Stimulated activated CD8-positive, alpha-beta memory T cell treated with anti-CD3 and anti-CD28 coated beads, Interleukin-15, amount 100 ng/mL, for 48 hours (primary cell): ENCODE measurements at regions not wholly inside any gene's neighbourhood (a gene's known extent, or its start where the extent isn't known, plus 50 kb on each side); places are given as distances from the start of the nearest gene placed in this dataset.
"Not testable (repeated sequence)": the region's sequence is repeated elsewhere in the genome, so short reads cannot be mapped to it uniquely, and the experiment has no call there.

Experiments used
- DNase-seq, 2 donors: peaks; one replicate each; pipeline ENCODE4 v3.0.0-alpha.2; 2020; ENCODE audit warnings: low read depth in 2 of 2

GRCh38 chr15:22200417-22200816, 120.1 kb downstream of the OR4M2 start:
- not testable (repeated sequence) for DNase-seq

DNA sequence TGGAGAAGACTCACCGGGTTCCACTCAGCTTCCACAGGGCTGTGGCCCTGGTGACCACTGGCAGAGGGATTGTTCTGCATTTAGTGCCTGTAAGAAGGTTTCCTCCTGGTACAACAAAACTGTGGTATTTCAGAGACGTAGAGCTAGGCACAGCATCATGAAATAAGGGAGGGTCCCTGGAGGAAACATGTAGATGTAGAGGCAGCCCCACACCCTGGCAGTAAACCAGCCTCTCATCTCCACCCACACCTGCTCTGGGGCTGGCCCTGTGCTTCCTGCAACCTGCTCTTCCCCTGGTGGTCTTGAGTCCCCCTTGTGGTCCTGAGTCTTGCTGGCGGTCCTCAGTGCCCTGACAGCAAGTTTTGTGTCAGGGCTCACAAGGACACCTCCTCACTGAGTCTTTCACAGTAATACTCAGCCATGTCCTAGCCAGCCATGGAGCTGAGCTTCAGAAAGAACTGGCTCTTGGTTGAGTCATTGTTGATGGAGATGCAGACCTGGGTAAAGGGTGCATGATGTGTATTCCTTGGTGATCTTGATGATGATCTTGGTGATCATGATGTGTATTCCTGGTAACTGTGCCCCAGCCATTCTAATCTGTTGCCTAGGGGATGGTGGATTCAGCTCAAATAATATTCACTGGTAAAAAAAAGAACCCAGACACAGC, 121.8 kb downstream of the OR4M2 start:
- DNase-seq, result not testable (repeated sequence)

DNA sequence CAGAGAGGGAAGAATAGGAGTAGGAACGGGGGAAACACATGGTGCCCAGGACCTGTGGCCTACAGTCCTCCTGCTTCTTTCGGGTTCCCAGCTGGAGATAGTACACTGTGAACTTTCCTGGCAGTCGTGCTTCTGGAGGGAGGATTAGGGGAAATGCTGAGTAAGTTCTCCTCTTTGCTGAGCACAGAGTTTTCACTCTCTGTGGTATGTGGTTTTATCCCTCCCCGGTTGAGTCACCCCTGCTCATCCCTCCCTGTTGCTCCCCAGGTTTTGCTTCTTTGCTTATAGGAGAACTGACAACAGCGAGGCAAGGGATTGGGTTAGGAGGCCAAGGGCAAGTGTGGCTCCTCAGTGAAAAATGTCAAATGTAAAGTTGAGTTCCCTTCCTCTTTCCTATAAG, 122.9 kb downstream of the OR4M2 start:
- not testable (repeated sequence) for DNase-seq

GRCh38 chr15:22209086-22209485, 128.8 kb downstream of the OR4M2 start:
- not testable (repeated sequence) for DNase-seq

DNA sequence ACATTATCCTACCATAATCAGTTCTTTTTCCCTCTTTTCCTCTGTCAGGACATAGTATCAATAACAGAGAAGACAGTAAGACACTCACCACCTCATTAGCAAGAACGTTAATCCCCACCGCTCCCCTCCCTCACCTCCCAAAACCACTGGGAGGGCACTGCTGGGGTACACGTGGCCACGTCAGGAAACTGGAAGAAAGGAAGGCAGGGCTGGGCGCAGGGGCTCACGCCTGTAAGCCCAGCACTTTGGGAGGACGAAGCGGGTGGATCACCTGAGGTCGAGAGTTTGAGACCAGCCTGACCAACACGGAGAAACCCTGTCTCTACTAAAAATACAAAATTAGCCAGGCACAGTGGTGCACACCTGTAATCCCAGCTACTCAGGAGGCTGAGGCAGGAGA, 142.3 kb downstream of the OR4M2 start:
- not testable (repeated sequence) for DNase-seq

GRCh38 chr15:22224241-22224671, 143.9 kb downstream of the OR4M2 start:
- no peak for DNase-seq

DNA sequence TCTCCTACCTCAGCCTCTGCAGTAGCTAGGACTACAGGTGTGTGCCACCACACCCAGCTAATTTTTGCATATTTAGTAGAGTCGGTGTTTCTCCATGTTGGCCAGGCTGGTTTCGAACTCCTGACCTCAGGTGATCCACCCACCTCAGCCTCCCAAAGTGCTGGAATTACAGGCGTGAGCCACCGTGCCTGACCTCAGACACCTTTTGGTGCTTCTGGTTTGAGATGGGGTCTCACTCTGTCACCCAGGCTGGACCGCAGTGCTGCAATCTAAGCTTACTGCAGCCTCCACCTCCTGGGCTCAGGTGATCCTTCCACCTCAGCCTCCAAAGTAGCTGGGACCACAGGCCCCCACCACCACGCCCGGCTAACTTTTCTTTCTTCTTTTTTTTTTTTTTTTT, 144.6 kb downstream of the OR4M2 start:
- DNase-seq, result not testable (repeated sequence)

DNA sequence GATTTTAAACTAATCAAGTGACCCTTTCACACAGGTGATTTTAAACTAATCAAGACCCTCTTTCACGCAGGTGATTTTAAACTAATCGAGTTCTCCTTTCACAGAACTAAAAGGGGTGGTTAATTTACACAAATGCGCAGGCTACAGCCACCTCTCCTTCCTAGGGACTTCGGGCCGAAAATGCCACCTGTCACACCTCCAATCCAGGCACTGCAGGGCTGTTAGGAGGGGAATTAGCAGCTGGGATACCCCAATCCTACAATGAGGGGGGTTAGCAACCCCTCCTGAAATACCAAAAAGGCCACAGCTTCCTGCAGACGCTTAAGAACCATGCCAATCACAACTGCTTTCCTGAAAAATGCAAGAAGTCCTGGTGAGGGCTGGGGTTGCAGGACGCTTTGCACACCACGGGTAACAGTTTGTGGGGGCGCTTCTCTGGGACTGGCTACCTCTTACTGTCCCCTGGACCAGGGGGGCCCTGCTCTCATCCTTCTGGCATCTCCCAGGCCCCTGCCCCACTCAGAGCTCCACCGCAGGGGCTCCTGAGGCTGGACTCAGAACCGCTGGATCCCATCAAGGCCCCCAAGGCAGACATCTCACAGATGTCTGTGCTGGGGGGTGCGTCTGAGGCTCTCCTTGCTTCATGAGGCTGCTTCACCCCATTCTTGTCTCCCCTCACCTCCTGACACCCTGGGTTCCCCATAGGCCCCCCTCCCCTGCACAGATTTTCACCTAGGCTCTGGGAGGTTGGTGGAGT, 145.9 kb downstream of the OR4M2 start:
- no peak for DNase-seq

DNA sequence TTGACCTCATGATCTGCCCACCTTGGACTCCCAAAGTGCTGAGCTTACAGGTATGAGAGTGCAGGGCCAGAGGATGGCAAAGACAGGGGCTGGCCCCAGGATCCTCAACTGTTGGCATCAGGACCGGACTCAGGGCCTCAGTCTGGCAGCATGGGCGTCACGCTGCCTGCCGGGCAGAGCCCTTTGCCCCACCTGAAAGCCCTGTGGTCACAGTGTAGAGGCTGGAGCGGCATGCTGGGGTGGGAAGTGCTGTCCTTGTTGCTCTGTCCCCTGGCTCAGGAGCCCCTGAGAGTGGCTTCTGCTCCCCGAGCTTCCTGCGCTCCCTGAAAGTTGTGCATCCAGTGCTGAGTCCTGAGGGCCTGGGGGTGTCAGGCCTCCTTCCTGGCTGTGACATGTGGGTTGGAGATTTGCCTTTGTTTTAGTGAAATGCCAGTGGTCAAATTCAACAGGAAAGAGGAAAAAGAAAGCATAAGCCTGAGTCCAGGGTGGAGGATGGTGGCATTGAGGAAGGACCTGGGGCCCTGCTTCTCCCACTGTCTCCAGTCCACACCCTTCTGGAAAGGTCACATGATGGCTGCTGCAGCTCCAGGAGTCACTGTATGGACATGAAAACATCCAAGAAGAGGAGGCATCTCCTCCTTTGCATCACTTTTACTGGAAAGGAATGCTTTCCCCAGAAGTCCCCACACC, 147.2 kb downstream of the OR4M2 start:
- DNase-seq, result no peak

DNA sequence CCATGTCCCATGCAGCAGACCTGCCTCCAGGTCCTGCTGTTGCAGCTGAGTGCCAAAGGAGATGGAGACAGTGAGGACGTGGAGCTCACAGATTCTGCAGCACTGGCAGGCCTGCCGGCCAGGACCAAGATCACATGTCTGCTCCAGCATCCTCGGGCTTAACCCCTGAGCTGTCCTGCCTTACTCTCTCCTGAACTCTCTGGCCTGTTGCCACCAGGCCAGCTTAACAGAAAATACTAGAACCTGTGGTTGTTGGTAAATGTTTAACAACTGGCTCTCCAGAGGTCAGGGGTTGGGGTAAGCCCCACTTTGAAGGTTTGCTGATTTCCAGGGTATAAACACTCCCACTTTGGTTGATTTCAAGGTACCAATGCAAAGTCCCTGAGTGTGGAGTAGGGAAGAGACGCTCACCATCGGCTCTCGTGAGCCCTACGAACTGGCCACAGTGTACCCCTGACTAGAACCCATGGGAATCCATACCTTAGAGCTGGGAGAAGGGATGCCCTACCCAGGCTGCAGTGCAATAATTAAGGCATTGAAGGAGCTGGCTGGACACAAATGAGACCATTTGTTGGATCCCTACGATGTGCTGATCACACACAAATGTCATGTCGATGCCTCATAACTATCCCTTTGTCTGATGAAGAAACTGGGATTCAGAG, 147.9 kb downstream of the OR4M2 start:
- no peak for DNase-seq

GRCh38 chr15:22229990-22230819, 149.9 kb downstream of the OR4M2 start:
- DNase-seq, result no peak

DNA sequence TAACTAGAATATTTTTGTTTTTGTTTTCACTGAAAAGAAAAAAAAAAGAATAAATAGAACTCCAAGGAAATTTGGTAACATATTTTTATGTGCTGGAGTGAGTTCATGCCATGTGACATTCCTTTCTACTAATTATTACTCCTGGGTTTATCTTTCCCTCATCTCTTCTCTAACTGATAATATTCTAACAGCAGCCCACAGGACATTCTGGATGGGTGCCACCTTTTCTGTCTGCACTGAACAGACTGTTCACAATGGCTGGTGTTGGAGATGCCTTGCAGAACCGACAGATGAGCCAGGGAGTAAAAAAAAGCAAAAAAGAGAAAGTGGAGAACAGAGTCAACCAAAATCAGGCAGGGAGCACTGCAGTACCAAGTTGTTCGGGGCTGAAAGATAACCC, 151.3 kb downstream of the OR4M2 start:
- DNase-seq, result no peak

- no peak for DNase-seq
Observed at GRCh38 chr15:22232675-22233074, 152.3 kb downstream of the OR4M2 start.

DNA sequence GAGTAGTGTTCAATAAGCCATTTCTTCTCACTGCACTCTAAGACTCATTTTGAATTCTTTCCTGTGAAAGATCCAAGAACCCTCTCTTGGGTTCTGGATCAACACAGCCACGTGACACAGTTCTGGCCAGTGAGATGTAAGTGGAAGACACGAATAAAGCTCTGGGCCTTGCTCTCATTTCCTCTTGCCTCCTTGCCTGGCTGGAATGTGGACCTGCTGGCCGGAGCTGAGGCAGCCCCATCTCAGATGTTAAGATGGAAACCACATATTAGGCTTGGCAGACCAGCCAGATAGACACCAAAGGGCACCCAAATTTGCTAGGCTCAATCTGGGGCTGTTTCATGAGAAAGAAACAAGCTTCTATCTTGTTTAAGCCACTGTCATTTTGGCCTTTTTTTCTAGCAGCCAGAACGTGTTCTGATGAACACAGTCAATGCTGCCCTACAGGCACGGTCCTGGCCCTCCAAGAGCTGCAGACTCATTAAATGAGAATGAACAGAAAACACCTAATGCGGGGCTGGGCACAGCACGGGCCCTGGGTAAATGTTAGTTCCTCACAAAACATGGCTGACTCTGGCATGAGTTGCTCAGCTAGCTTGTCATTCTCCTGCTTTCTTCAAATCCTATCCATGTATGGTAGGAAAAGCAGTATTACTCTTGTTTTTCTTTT, 155.1 kb downstream of the OR4M2 start:
- not testable (repeated sequence) for DNase-seq

DNA sequence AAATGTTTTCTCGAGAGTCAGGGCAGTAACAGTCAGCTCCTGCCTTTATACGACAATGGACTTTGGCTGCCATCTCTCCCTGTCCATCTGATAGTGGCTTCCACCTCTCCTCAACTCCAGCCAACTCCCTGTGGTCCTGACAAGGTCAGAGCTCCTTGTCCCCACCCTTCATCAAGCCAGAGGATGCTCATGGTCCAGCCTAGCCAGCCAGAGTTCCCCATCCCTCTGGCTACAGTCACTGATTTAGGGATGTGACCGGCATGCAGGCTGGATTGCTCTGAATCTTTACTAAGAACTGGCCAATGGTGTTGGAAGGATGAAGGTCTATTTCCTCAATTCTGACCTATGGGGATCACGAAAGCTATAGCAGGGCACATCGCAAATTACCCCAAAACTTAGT, 156.1 kb downstream of the OR4M2 start:
- DNase-seq, result no peak

- no peak for DNase-seq
Observed at GRCh38 chr15:22237891-22238275, 157.6 kb downstream of the OR4M2 start.

DNA sequence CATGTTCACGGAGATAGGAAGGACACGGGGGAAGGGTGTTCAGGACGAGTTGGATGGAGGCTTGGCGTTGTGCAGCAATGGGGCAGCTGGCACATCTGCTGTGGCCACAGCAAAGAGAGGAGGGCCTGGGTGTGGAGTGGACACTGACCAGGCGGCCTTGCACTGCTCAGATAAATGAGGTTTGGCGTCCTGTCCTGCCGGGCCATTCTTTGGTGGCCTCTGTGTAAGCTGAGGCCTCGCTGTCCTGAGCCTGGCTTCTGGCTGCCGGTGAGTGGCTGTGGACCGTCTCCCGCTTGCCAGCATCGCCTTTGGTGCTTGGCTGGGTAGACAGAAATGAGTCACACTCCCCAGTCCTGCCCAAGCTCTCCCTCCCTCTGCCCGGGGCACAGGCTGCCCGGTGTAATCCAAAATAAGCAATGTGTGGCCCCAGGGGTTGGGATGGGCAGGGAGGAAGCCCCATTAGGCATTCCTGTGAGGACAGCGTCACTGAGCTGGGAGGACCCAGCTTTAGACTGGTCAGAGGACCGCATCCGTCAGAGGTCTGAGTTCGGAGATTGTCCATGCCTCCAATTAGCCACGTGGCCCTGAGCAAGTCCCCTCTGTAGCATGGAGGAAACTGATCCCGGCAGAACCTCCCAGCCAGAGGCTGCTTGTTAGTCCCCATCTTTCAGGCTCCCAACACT, 158.1 kb downstream of the OR4M2 start:
- not testable (repeated sequence) for DNase-seq

GRCh38 chr15:22238959-22239805, 158.9 kb downstream of the OR4M2 start:
- DNase-seq, result not testable (repeated sequence)

- DNase-seq, result no peak
Observed at GRCh38 chr15:22239806-22240180, 159.5 kb downstream of the OR4M2 start.
